Central memory CD8-positive, alpha-beta T cell (primary cell): ENCODE measurements at regions not wholly inside any gene's neighbourhood (a gene's known extent, or its start where the extent isn't known, plus 50 kb on each side); places are given as distances from the start of the nearest gene placed in this dataset.
"Not testable (repeated sequence)": the region's sequence is repeated elsewhere in the genome, so short reads cannot be mapped to it uniquely, and the experiment has no call there.

Experiments
- ATAC-seq: fragments of 150-1000 bp; cut with Tn5 transposase; replicated peaks from 2 replicates; pipeline ENCODE4 v1.10.0; 2022; ENCODE audit warnings: mild to moderate bottlenecking, moderate FRiP score, moderate number of reproducible peaks; ENCODE audit not compliant: poor library complexity, severe bottlenecking; ENCODE audit errors: extremely low read depth
- DNase-seq, 2 donors: peaks; one replicate each; pipeline ENCODE4 v3.0.0; 2021; ENCODE audit warnings: low spot score in 2 of 2
- H3K27ac Mint-ChIP-seq: one replicate; pipeline ENCODE4 v1.8.0; 2022; ENCODE audit warnings: low read depth, mild to moderate bottlenecking, moderate library complexity, mixed read lengths
- H3K27me3 Mint-ChIP-seq: one replicate; pipeline ENCODE4 v1.8.0; 2022; ENCODE audit warnings: mixed read lengths
- H3K36me3 Mint-ChIP-seq: one replicate; pipeline ENCODE4 v1.8.0; 2022; ENCODE audit warnings: mild to moderate bottlenecking, moderate library complexity, mixed read lengths; ENCODE audit not compliant: insufficient read depth
- H3K4me1 Mint-ChIP-seq: one replicate; pipeline ENCODE4 v1.8.0; 2022; ENCODE audit warnings: mixed read lengths
- H3K4me3 Mint-ChIP-seq: one replicate; pipeline ENCODE4 v1.8.0; 2022; ENCODE audit warnings: mild to moderate bottlenecking, moderate library complexity, mixed read lengths
- H3K9me3 Mint-ChIP-seq: one replicate; pipeline ENCODE4 v1.8.0; 2022; ENCODE audit warnings: mixed read lengths

GRCh38 chr2:225763711-225764110, 364.2 kb downstream of the NYAP2 start:
- H3K4me1 Mint-ChIP-seq = no peaks in the 10 kb centered on the region
- H3K27me3 Mint-ChIP-seq = no peaks in the 10 kb centered on the region
- H3K36me3 Mint-ChIP-seq = no peaks in the 10 kb centered on the region
- H3K27ac Mint-ChIP-seq = no peak overlapping the region
- H3K4me3 Mint-ChIP-seq = no peak overlapping the region
- no peak for DNase-seq
- H3K9me3 Mint-ChIP-seq = no peaks in the 10 kb centered on the region
- no peak for ATAC-seq

- no peaks in the 10 kb centered on the region for H3K9me3 Mint-ChIP-seq
- no peaks in the 10 kb centered on the region for H3K36me3 Mint-ChIP-seq
- ATAC-seq = no peak
- no peaks in the 10 kb centered on the region for H3K4me1 Mint-ChIP-seq
- no peak for DNase-seq
- no peak overlapping the region for H3K27ac Mint-ChIP-seq
- H3K4me3 Mint-ChIP-seq = no peak overlapping the region
- no peaks in the 10 kb centered on the region for H3K27me3 Mint-ChIP-seq
These were observed 361.9 kb downstream of the NYAP2 start for GRCh38 chr2:225761396-225761795.

- Mint-ChIP-seq H3K4me3 (no peak overlapping the region), H3K4me1 (no peaks in the 10 kb centered on the region), H3K9me3 (no peaks in the 10 kb centered on the region), H3K36me3 (no peaks in the 10 kb centered on the region), H3K27me3 (no peaks in the 10 kb centered on the region), H3K27ac (no peak overlapping the region)
- ATAC-seq (no peak), DNase-seq (no peak)
These were observed 357.7 kb downstream of the NYAP2 start for GRCh38 chr2:225757248-225757647.

GRCh38 chr2:225756198-225756597, 356.7 kb downstream of the NYAP2 start:
- Mint-ChIP-seq H3K9me3 (no peaks in the 10 kb centered on the region), H3K4me3 (no peak overlapping the region), H3K36me3 (no peaks in the 10 kb centered on the region), H3K27ac (no peak overlapping the region), H3K4me1 (no peaks in the 10 kb centered on the region), H3K27me3 (no peaks in the 10 kb centered on the region)
- DNase-seq (no peak), ATAC-seq (no peak)

GRCh38 chr2:225748609-225749008, 349.1 kb downstream of the NYAP2 start:
- Mint-ChIP-seq H3K9me3 (no peaks in the 10 kb centered on the region), H3K4me1 (no peaks in the 10 kb centered on the region), H3K27me3 (no peaks in the 10 kb centered on the region), H3K27ac (no peak overlapping the region), H3K36me3 (no peaks in the 10 kb centered on the region), H3K4me3 (no peak overlapping the region)
- DNase-seq = no peak
- no peak for ATAC-seq

- not testable (repeated sequence) for H3K9me3 Mint-ChIP-seq, H3K27ac Mint-ChIP-seq, H3K4me3 Mint-ChIP-seq, ATAC-seq, DNase-seq, H3K4me1 Mint-ChIP-seq, H3K36me3 Mint-ChIP-seq, H3K27me3 Mint-ChIP-seq
These were observed 344.5 kb downstream of the NYAP2 start for GRCh38 chr2:225743996-225744395.

GRCh38 chr2:225742487-225742886, 343.0 kb downstream of the NYAP2 start:
- no peak for DNase-seq
- no peak overlapping the region for H3K27ac Mint-ChIP-seq
- peaks cover 9% of the 10 kb centered on the region for H3K27me3 Mint-ChIP-seq
- H3K4me3 Mint-ChIP-seq = no peak overlapping the region
- H3K9me3 Mint-ChIP-seq = no peaks in the 10 kb centered on the region
- H3K4me1 Mint-ChIP-seq = no peaks in the 10 kb centered on the region
- no peaks in the 10 kb centered on the region for H3K36me3 Mint-ChIP-seq
- ATAC-seq = no peak

GRCh38 chr2:225740086-225740485, 340.6 kb downstream of the NYAP2 start:
- Mint-ChIP-seq H3K9me3 (no peaks in the 10 kb centered on the region), H3K27ac (no peak overlapping the region), H3K36me3 (no peaks in the 10 kb centered on the region), H3K4me1 (no peaks in the 10 kb centered on the region), H3K27me3 (peaks cover 9% of the 10 kb centered on the region), H3K4me3 (no peak overlapping the region)
- no peak for DNase-seq
- ATAC-seq = no peak

GRCh38 chr2:225739328-225739727, 339.8 kb downstream of the NYAP2 start:
- Mint-ChIP-seq H3K4me1 (no peaks in the 10 kb centered on the region), H3K36me3 (no peaks in the 10 kb centered on the region), H3K27me3 (peaks cover 9% of the 10 kb centered on the region), H3K27ac (no peak overlapping the region), H3K9me3 (no peaks in the 10 kb centered on the region), H3K4me3 (no peak overlapping the region)
- no peak for ATAC-seq
- DNase-seq = no peak

- DNase-seq = no peak
- Mint-ChIP-seq H3K36me3 (no peaks in the 10 kb centered on the region), H3K4me1 (no peaks in the 10 kb centered on the region), H3K4me3 (no peak overlapping the region), H3K27ac (no peak overlapping the region), H3K27me3 (peaks cover 9% of the 10 kb centered on the region), H3K9me3 (no peaks in the 10 kb centered on the region)
- ATAC-seq = no peak
These were observed 339.2 kb downstream of the NYAP2 start for GRCh38 chr2:225738735-225739134.

- no peaks in the 10 kb centered on the region for H3K9me3 Mint-ChIP-seq
- H3K27me3 Mint-ChIP-seq = peaks cover 9% of the 10 kb centered on the region
- no peaks in the 10 kb centered on the region for H3K36me3 Mint-ChIP-seq
- H3K4me1 Mint-ChIP-seq = no peaks in the 10 kb centered on the region
- no peak overlapping the region for H3K4me3 Mint-ChIP-seq
- H3K27ac Mint-ChIP-seq = no peak overlapping the region
- ATAC-seq (no peak), DNase-seq (no peak)
These were observed 338.0 kb downstream of the NYAP2 start for GRCh38 chr2:225737556-225737955.

- H3K4me3 Mint-ChIP-seq = no peak overlapping the region
- no peak overlapping the region for H3K27ac Mint-ChIP-seq
- no peaks in the 10 kb centered on the region for H3K9me3 Mint-ChIP-seq
- no peaks in the 10 kb centered on the region for H3K4me1 Mint-ChIP-seq
- ATAC-seq (no peak), DNase-seq (no peak)
- H3K36me3 Mint-ChIP-seq = no peaks in the 10 kb centered on the region
- H3K27me3 Mint-ChIP-seq = peaks cover 2% of the 10 kb centered on the region
These were observed 336.3 kb downstream of the NYAP2 start for GRCh38 chr2:225735844-225736243.

GRCh38 chr2:225725726-225726125, 326.2 kb downstream of the NYAP2 start:
- DNase-seq (no peak), ATAC-seq (no peak)
- Mint-ChIP-seq H3K4me1 (no peaks in the 10 kb centered on the region), H3K36me3 (no peaks in the 10 kb centered on the region), H3K27ac (no peak overlapping the region), H3K27me3 (peaks cover 9% of the 10 kb centered on the region), H3K4me3 (no peak overlapping the region), H3K9me3 (no peaks in the 10 kb centered on the region)
